HG02938 (cell line): ENCODE measurements at regions not wholly inside any gene's neighbourhood (a gene's known extent, or its start where the extent isn't known, plus 50 kb on each side); places are given as distances from the start of the nearest gene placed in this dataset.
"Not testable (repeated sequence)": the region's sequence is repeated elsewhere in the genome, so short reads cannot be mapped to it uniquely, and the experiment has no call there.

Source experiments
- ATAC-seq: cut with Tn5 transposase; IDR thresholded peaks from one replicate; pipeline ENCODE4 v1.9.1; 2021; ENCODE audit warnings: mild to moderate bottlenecking, moderate library complexity; ENCODE audit not compliant: unreplicated experiment

- no peak for ATAC-seq
These were observed 350.9 kb downstream of the C12orf75 start for GRCh38 chr12:105681341-105681740.

GRCh38 chr12:105682821-105683220 is 352.3 kb downstream of the C12orf75 start:
- not testable (repeated sequence) for ATAC-seq

DNA sequence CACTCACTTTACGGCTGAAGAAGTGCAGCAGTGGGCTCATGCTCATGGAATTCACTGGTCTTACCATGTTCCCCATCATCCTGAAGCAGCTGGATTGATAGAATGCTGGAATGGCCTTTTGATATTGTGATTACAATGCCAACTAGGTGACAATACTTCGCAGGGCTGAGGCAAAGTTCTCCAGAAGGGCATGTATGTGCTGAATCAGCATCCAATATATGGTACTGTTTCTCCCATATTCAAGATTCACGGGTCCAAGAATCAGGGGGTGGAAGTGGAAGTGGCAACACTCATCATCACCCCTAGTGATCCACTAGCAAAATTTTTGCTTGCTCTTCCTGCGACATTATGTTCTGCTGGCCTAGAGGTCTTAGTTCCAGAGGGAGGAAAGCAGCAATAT is 353.3 kb downstream of the C12orf75 start:
- ATAC-seq = not testable (repeated sequence)

- ATAC-seq = no peak
These were observed 367.6 kb downstream of the C12orf75 start for GRCh38 chr12:105698075-105698474.

DNA sequence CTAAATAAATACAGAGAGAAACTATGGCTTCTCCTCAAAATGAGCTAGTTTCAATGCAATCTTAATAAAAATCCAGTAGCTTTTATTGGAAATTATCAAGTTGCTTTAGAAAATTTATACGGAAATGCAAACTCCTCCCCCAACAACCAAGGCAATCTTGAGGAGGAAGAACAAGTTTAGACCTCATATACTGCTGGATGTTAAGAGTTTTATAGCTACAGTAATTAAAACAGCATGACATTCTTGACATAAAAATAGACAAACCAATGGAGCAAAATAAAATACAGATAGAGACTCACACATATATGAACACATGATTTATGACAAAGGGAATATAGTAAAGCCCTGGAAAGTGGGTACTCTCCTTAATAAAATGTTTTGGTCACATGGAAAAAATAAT is 368.7 kb downstream of the C12orf75 start:
- no peak for ATAC-seq

- ATAC-seq = no peak
These were observed 374.3 kb downstream of the C12orf75 start for GRCh38 chr12:105704787-105705186.

GRCh38 chr12:105705235-105705634 is 374.7 kb downstream of the C12orf75 start:
- ATAC-seq = no peak

DNA sequence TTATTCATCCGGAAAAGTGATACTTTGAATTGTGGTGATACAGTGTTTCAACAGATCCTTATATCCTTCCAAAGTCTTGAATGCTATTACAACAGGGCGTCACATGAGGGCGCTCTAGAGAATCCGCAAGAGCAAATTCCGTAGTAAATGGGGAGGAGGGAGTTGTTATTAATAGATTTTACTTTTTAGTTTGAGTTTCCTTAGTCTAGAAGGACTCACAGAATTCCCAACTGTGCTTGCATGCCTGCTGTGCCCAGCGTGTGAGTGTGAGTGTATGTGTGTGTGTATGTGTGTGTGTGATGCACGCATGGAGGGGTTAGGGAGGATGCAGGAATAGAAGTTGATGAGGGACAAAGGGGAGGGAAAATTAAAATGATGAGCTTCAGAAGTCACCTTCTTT is 375.3 kb downstream of the C12orf75 start:
- ATAC-seq = no peak

DNA sequence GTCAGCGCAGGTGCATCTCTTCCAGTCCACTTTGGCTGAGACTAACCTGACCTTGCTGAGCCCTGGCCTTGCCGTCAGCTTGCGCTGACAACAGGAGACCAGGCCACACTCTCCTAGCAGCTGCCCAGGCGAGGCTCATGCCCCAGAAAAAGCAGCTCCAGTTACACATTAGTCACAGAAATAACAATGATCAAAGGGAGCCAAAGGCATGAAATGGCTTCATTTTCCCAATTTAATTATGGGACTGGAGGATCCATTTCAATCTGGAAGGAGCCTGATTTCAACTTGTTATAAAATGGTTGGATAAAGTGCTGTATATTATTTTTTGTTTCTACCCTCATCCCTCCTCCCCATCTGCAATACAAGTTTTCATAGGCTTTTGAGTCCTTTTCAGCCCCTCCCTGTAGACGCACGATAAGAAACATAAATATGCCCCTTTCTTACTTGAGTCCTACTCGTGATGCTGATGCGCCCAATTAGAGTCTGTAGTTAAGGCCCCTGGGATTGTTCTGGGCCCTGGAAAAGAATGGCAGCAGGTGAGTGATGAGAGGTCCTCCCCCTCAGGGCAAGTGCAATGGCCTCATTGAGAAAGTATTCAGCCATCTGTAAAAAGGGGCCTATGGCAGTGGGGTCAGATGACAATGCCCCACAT is 376.0 kb downstream of the C12orf75 start:
- no peak for ATAC-seq

DNA sequence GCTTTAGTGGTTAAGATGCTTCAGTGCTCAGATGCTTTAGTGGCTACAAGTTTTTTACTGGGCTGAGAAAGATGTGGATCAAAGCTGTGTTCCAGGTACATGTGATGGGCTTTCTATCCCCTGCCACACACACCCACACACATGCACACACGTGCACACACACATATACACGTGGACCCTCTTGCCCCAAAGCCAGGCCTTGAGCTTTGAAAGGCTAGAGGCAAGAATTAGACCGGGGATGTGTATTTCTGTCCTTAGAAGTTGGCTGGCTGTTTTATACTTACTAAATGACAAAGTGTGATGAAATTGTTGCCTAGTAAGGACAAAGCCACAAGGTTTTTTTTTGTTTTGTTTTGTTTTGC is 376.5 kb downstream of the C12orf75 start:
- ATAC-seq = no peak

- no peak for ATAC-seq
These were observed 383.3 kb downstream of the C12orf75 start for GRCh38 chr12:105713606-105714305.

DNA sequence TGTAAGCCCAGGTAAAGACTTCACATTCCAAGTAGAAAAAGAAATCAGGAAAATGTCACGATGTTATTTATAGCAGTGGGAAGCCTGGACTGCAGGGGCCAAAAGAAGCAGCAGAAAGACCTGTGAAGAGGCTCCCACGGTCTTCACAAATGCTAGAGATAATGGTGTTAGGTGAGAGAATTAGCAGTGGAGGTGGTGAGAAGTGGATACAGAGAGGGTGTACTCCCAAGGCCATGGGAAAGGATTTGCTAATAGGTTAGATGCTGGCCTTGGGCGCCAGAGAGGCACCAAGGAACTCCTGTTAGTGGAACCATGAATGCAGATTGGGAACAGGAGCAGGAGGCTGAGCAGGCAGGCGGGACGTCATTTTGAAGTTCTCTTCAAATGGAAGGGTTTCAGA is 386.1 kb downstream of the C12orf75 start:
- ATAC-seq = no peak

DNA sequence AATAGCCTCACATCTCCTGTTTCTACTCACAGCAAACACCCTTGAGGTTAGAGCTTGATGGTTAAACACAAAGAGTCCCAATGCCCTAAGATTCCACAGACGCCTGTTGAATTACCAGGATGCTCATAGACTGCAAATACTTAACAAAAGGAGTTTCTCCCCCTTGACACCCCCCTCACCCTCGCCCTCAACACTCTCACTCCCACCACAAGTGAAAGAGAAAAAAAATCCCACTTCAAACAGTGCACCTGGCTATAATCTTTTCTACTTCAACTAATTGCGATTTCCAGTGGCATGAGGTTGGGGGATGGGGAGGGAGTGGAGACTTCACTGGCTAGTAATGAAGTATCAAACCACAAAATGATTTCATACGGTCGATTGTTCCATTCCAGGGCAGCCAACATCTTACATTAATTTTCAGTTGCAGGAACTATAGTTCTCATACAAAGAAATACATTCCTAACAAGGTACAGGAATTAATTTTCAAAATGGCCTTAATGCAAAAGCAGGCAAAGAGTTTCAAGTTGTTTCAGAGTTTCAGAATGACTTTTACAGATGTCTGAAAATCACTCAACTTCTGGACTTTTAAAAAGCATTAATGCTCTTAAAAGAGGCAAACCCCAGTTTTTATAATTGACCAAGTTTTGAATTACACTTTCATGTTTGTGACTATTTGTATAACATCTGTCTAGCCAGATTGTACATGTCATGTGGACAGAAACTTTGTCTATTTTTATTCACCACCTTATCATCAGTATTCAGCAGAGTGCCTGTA is 390.7 kb downstream of the C12orf75 start:
- peak; percentile 70 for ATAC-seq

- ATAC-seq = peak; percentile 45
These were observed 391.4 kb downstream of the C12orf75 start for GRCh38 chr12:105721891-105722290.

DNA sequence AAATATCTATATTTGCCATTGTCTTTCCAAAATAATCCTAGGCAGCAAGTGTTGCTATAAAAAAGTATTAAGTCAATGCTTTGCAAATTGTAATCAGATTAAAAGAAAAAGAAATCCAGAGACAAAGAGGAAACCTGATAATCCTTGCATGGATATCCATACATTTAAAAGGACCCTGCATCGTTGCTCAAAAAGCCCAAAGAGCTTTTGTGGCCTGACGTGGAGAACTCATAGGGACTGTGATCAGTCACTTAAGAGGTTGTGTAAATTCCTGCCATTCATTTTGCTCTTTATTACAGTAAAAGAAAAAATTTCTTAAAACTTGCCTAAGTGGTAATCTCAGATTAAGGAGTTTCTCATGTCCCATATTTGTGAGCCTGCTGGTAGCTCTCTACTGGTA is 392.6 kb downstream of the C12orf75 start:
- no peak for ATAC-seq

DNA sequence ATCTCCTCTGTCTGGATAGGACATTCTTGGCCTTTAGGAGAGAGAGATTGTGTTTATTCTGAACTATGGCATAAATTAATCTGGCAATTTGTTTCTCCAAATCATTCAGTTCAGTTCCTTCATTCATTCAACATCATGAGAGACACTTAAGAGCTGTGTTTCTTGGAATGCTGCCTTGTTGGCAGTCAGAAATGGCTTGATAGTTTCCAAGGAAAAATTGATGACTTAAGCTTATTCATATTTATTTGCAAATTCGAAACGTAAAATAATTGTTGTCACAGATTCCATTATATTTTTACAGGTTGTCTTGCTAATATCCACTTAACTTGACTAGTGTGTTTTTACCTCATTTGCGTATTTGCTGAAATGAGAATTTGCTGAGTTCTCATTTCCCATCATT is 393.0 kb downstream of the C12orf75 start:
- no peak for ATAC-seq

DNA sequence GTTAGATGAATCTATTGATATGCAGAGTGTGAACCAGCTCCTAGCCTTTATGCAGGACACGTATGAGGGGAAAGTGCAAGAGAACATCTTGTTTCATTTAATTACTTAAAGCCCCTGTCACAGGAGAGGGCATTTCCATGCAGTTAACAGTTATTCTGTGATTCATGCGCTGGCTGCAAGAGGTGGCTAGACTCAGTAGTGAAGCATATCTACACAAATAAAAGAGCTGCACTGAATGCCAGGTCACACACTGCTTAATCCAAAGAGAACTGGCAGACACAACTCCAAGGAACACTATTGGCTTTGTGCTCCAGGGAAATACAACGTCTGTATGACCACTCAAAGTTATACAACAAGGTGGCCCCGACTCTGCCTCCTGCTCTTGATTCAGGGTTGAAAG is 394.1 kb downstream of the C12orf75 start:
- no peak for ATAC-seq

- ATAC-seq = no peak
These were observed 394.6 kb downstream of the C12orf75 start for GRCh38 chr12:105725054-105725453.

GRCh38 chr12:105729181-105729771 is 398.8 kb downstream of the C12orf75 start:
- ATAC-seq = no peak

DNA sequence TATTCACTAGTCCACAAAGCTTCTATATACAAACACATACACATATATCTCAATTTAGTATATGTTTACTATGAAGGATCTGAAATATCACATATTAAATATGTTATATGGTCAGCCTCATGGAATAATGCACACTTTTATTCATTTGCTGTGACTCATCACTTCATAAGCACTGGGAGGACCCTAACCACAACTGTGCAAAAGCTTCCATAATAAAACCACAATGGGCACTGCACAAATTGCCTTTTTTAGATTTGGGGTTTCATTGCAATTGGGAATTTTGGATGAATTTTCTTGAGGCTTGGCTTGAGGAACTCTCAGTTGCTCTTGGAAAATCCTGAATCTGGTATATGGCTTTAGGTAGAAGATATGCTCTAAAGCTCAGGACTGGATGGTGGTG is 399.4 kb downstream of the C12orf75 start:
- no peak for ATAC-seq

- no peak for ATAC-seq
These were observed 403.1 kb downstream of the C12orf75 start for GRCh38 chr12:105733579-105733978.

DNA sequence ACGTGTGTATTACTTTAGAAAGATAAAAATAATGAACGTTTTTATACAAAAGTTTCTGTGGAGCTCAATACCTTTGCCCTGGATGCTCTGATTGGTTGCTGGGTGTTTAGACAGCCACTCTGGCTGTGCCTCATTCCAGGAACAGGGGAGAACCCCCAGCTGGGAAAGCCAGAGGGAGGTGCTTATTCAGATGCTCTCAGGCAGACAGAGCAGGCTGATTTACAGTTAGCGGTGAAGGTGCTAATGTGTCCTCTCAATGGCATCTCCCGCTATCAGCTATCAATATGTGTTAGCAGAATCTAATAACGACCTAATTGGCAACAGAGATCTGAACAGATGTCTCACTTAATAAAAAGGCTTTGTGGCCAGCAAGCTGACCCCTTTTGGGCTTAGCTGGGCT is 402.3 kb downstream of the NUAK1 start:
- ATAC-seq = no peak
